GM23248 (cell line): ENCODE measurements at regions not wholly inside any gene's neighbourhood (a gene's known extent, or its start where the extent isn't known, plus 50 kb on each side); places are given as distances from the start of the nearest gene placed in this dataset.

Source experiments
- EZH2 ChIP-seq: fragments of 200-600 bp; sonication (generic); IDR thresholded peaks from 2 replicates; pipeline ENCODE4 v1.6.1; 2018; ENCODE audit warnings: antibody characterized with exemption, mild to moderate bottlenecking; ENCODE audit not compliant: insufficient read depth, poor library complexity, severe bottlenecking
- EZH2phosphoT487 ChIP-seq: fragments of 200-600 bp; sonication (generic); IDR thresholded peaks from 2 replicates; pipeline ENCODE4 v1.6.1; 2018; ENCODE audit warnings: antibody characterized with exemption, moderate library complexity, mild to moderate bottlenecking, low read depth; ENCODE audit not compliant: insufficient read depth

DNA sequence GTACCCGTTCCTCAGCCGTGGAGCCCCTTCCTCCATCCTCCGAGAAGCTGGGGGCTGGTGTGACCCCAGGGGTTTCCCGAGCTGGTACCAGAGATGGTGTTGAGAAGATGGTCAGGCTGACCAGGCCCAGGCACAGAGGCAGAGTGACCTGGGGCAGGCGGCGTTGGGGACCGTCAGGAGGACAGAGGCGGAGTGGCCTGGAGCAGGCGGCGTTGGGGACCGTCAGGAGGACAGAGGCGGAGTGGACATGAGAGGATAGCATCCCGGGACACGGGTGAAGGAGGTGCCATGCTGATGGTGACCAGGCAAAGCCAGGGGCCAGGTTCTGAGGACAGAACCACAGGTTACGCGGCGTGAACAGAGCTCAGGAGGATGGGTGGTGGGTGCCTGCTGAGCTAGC is 75.9 kb upstream of the TTC34 start:
- TF ChIP-seq EZH2: no peak
- TF ChIP-seq EZH2phosphoT487: no peak
